HCT116 (cell line): ENCODE measurements at regions not wholly inside any gene's neighbourhood (a gene's known extent, or its start where the extent isn't known, plus 50 kb on each side); places are given as distances from the start of the nearest gene placed in this dataset.

Source experiments
- ATAC-seq: fragments of 200-7000 bp; cut with Tn5 transposase; 2 replicates; pipeline ENCODE4 v1.9.1; 2020; ENCODE audit warnings: mild to moderate bottlenecking, moderate library complexity
- BruUV-seq: library from RNA; stranded (reverse); fragments of 400-500 nt; replicated peaks from 2 replicates; lab custom pipeline; 2021; lab: Mats Ljungman, UMichigan
- CTCF ChIA-PET: fragments of 300-600 bp; sonication (Branson Sonifier 250); formaldehyde crosslinking; loops from one replicate; lab custom pipeline; 2021; ENCODE audit warnings: antibody characterized with exemption; lab: Charles Lee
- POLR2A ChIA-PET: fragments of 300-600, 350-600 bp; sonication (Branson Sonifier 250); formaldehyde crosslinking; loops from one replicate; lab custom pipeline; 2021; ENCODE audit warnings: antibody characterized with exemption; lab: Charles Lee
- RAD21 ChIA-PET, 2 experiments: fragments of 300-600 bp; sonication (Branson Sonifier 250); formaldehyde crosslinking; loops; one replicate each; lab custom pipeline; 2023; ENCODE audit warnings: low total read pairs in 2 of 2; ENCODE audit not compliant: uncharacterized antibody in 2 of 2, unreplicated experiment in 2 of 2, low non-redundant PET in 1 of 2; lab: Charles Lee
- DNase-seq: peaks from one replicate; pipeline ENCODE4 v3.0.0-alpha.2; 2010; ENCODE audit warnings: low read depth, low spot score
- H2AFZ ChIP-seq: fragments of 200-600 bp; shearing (Covaris generic), sonication (generic); 2 replicates; pipeline ENCODE4 v1.6.1; 2017; ENCODE audit warnings: low read depth, mixed run types, mixed read lengths, antibody characterized with exemption, low read length; ENCODE audit not compliant: poor library complexity, severe bottlenecking
- H3K27ac ChIP-seq: 2 replicates; pipeline ENCODE4 v1.5.1; 2012; ENCODE audit warnings: low read depth, low read length
- H3K27me3 ChIP-seq: fragments of 200-600 bp; sonication (generic); 2 replicates; pipeline ENCODE4 v1.6.1; 2016; ENCODE audit warnings: mixed run types, low read length, mixed read lengths; ENCODE audit not compliant: insufficient read depth
- H3K36me3 ChIP-seq, 2 experiments: fragments of 200-500 bp in 1 of 2; fragments of 200-600 bp in 1 of 2; sonication (Bioruptor generic) in 1 of 2; sonication (generic) in 1 of 2; 2 replicates each; pipeline versions ENCODE4 v1.5.1 to v1.6.1; 2014 to 2016; ENCODE audit warnings: low read length in 2 of 2, inconsistent platforms in 1 of 2, mixed read lengths in 1 of 2, mixed run types in 1 of 2; ENCODE audit not compliant: insufficient read depth in 2 of 2, control insufficient read depth in 1 of 2
- H3K4me1 ChIP-seq, 2 experiments: fragments of 200-600 bp in 1 of 2; sonication (generic) in 1 of 2; 2 replicates each; pipeline versions ENCODE4 v1.5.1 to v1.6.1; 2012 to 2017; ENCODE audit warnings: low read length in 2 of 2, inconsistent platforms in 1 of 2, mild to moderate bottlenecking in 1 of 2, mixed read lengths in 1 of 2, mixed run types in 1 of 2, moderate library complexity in 1 of 2; ENCODE audit not compliant: insufficient read depth in 2 of 2, control insufficient read depth in 1 of 2
- H3K4me2 ChIP-seq: fragments of 200-600 bp; sonication (generic); 2 replicates; pipeline ENCODE4 v1.6.1; 2017; ENCODE audit warnings: mixed run types, low read length, mixed read lengths
- H3K4me3 ChIP-seq, 2 experiments: fragments of 200-600 bp in 1 of 2; sonication (generic) in 1 of 2; replicated peaks in 1 of 2; 2 replicates each; pipeline ENCODE4 v1.5.1; 2011 to 2016; ENCODE audit warnings: low read length in 2 of 2, control low read depth in 1 of 2, low read depth in 1 of 2, mild to moderate bottlenecking in 1 of 2, mixed read lengths in 1 of 2, mixed run types in 1 of 2
- H3K79me2 ChIP-seq: fragments of 200-600 bp; sonication (generic); 2 replicates; pipeline ENCODE4 v1.6.1; 2017; ENCODE audit warnings: mild to moderate bottlenecking, mixed run types, low read length, moderate library complexity, mixed read lengths; ENCODE audit not compliant: insufficient read depth
- H3K9ac ChIP-seq: fragments of 200-600 bp; sonication (generic); 2 replicates; pipeline ENCODE4 v1.6.1; 2016; ENCODE audit warnings: low read length, mixed read lengths
- H3K9me2 ChIP-seq: fragments of 200-600 bp; sonication (generic), shearing (Covaris generic); 2 replicates; pipeline ENCODE4 v1.6.1; 2017; ENCODE audit warnings: mixed run types, mild to moderate bottlenecking, moderate library complexity; ENCODE audit not compliant: insufficient read depth
- H3K9me3 ChIP-seq, 2 experiments: fragments of 200-500 bp in 1 of 2; fragments of 200-600 bp in 1 of 2; sonication (Bioruptor generic) in 1 of 2; sonication (generic) in 1 of 2; 2 replicates each; pipeline ENCODE4 v1.6.1; 2014 to 2017; ENCODE audit warnings: low read length in 2 of 2, mixed read lengths in 2 of 2, inconsistent platforms in 1 of 2, low read depth in 1 of 2, mild to moderate bottlenecking in 1 of 2, mixed run types in 1 of 2, moderate library complexity in 1 of 2; ENCODE audit not compliant: control insufficient read depth in 1 of 2, insufficient read depth in 1 of 2
- H4K20me1 ChIP-seq: fragments of 200-600 bp; sonication (generic), shearing (Covaris generic); 2 replicates; pipeline ENCODE4 v1.6.1; 2017; ENCODE audit warnings: mixed run types, mild to moderate bottlenecking, moderate library complexity; ENCODE audit not compliant: insufficient read depth
- ATF3 ChIP-seq: IDR thresholded peaks from 2 replicates; pipeline ENCODE4 v1.6.1; 2012
- CBX3 ChIP-seq: IDR thresholded peaks from 2 replicates; pipeline ENCODE4 v1.6.1; 2012; ENCODE audit warnings: low read depth
- CEBPB ChIP-seq: IDR thresholded peaks from 2 replicates; pipeline ENCODE4 v1.6.1; 2012; ENCODE audit warnings: low read depth
- EGR1 ChIP-seq: IDR thresholded peaks from 2 replicates; pipeline ENCODE4 v1.6.1; 2012; ENCODE audit warnings: low read depth
- ELF1 ChIP-seq: IDR thresholded peaks from 2 replicates; pipeline ENCODE4 v1.6.1; 2012; ENCODE audit warnings: low read depth, borderline replicate concordance
- FOSL1 ChIP-seq: IDR thresholded peaks from 2 replicates; pipeline ENCODE4 v1.6.1; 2012; ENCODE audit warnings: low read depth
- POLR2A ChIP-seq: IDR thresholded peaks from 2 replicates; pipeline ENCODE4 v1.7.0; 2011; ENCODE audit warnings: borderline replicate concordance; ENCODE audit not compliant: insufficient read depth, insufficient read length; ENCODE audit errors: extremely low read depth
- POLR2AphosphoS5 ChIP-seq: IDR thresholded peaks from 2 replicates; pipeline ENCODE4 v1.6.1; 2011; ENCODE audit warnings: mild to moderate bottlenecking, low read depth, low read length, moderate library complexity
- RAD21 ChIP-seq: IDR thresholded peaks from 2 replicates; pipeline ENCODE4 v1.6.1; 2012; ENCODE audit warnings: low read depth, mild to moderate bottlenecking
- SIN3A ChIP-seq: IDR thresholded peaks from 2 replicates; pipeline ENCODE4 v1.6.1; 2012; ENCODE audit warnings: low read depth
- SP1 ChIP-seq: IDR thresholded peaks from 2 replicates; pipeline ENCODE4 v1.6.1; 2012; ENCODE audit warnings: low read depth
- YY1 ChIP-seq: IDR thresholded peaks from 2 replicates; pipeline ENCODE4 v1.6.1; 2011; ENCODE audit warnings: low read length, low read depth, moderate library complexity, mild to moderate bottlenecking; ENCODE audit not compliant: insufficient replicate concordance; ENCODE audit errors: extremely low read depth
- ZBTB33 ChIP-seq: IDR thresholded peaks from 2 replicates; pipeline ENCODE4 v1.6.1; 2011; ENCODE audit warnings: mild to moderate bottlenecking, low read length, moderate library complexity; ENCODE audit not compliant: insufficient replicate concordance; ENCODE audit errors: extremely low read depth
- ZFX ChIP-seq: fragments of 450-650 bp; IDR thresholded peaks from 2 replicates; pipeline ENCODE4 v1.6.1; 2017
- ZNF274 ChIP-seq: fragments of 200-500 bp; sonication (Bioruptor generic); IDR thresholded peaks from 2 replicates; pipeline ENCODE4 v1.6.1; 2014; ENCODE audit warnings: mild to moderate bottlenecking, low read depth, low read length, inconsistent platforms
- intact Hi-C: fragments of 100-400 bp; cut with micrococcal nuclease; formaldehyde crosslinking; loops from 2 replicates; pipeline ENCODE4 v1.10.0; 2022

GRCh38 chr5:159564031-159564430 lies 233.7 kb upstream of the IL12B start:
- no TSS peak for BruUV-seq
- ChIA-PET CTCF (no interaction called here), RAD21 (no interaction called here), POLR2A (no interaction called here)
- no peak overlapping the region for H3K27ac ChIP-seq
- no peaks in the 10 kb centered on the region; the same call in 1 of the 2 replicates for H3K27me3 ChIP-seq
- no peak for TF ChIP-seq ATF3
- TF ChIP-seq RAD21 = no peak
- TF ChIP-seq SP1 = no peak
- TF ChIP-seq SIN3A = no peak
- no peak for TF ChIP-seq ELF1
- TF ChIP-seq CBX3 = no peak
- TF ChIP-seq EGR1 = no peak
- TF ChIP-seq YY1 = no peak
- no peak for TF ChIP-seq FOSL1
- no peaks in the 10 kb centered on the region for H4K20me1 ChIP-seq
- no peaks in the 10 kb centered on the region for H3K9me2 ChIP-seq
- no peaks in the 10 kb centered on the region for H3K9me3 ChIP-seq
- H3K9ac ChIP-seq = no peak overlapping the region
- H3K36me3 ChIP-seq = no peaks in the 10 kb centered on the region
- H3K4me1 ChIP-seq = no peaks in the 10 kb centered on the region
- no peak overlapping the region for H3K4me2 ChIP-seq
- H3K4me3 ChIP-seq = no peak overlapping the region
- no peaks in the 10 kb centered on the region for H3K79me2 ChIP-seq
- DNase-seq (no peak), ATAC-seq (no peak)
- intact Hi-C loops = no loop called here
- no peak overlapping the region for H2AFZ ChIP-seq

- Histone ChIP-seq H3K4me2 (no peak overlapping the region), H3K27ac (no peak overlapping the region), H2AFZ (no peak overlapping the region), H3K4me3 (no peak overlapping the region), H4K20me1 (no peaks in the 10 kb centered on the region), H3K9me2 (no peaks in the 10 kb centered on the region), H3K9me3 (no peaks in the 10 kb centered on the region), H3K9ac (no peak overlapping the region), H3K79me2 (no peaks in the 10 kb centered on the region), H3K36me3 (no peaks in the 10 kb centered on the region), H3K27me3 (no peaks in the 10 kb centered on the region), H3K4me1 (peaks cover 4 to 5% of the 10 kb centered on the region in 2 experiments; a peak in 3 of 4 replicates)
- BruUV-seq = no TSS peak
- TF ChIP-seq ATF3 = no peak
- TF ChIP-seq POLR2AphosphoS5 = no peak
- no peak for TF ChIP-seq CBX3
- no peak for TF ChIP-seq CEBPB
- no peak for TF ChIP-seq FOSL1
- TF ChIP-seq YY1 = no peak
- no peak for TF ChIP-seq ZFX
- no peak for TF ChIP-seq SP1
- no peak for TF ChIP-seq ZBTB33
- TF ChIP-seq SIN3A = no peak
- TF ChIP-seq ZNF274 = no peak
- no peak for TF ChIP-seq POLR2A
- CTCF ChIA-PET = no interaction called here
- POLR2A ChIA-PET = no interaction called here
- ATAC-seq = no peak
- RAD21 ChIA-PET = no interaction called here
- intact Hi-C loops = no loop called here
- no peak for DNase-seq
Measured at GRCh38 chr5:159566832-159567231, 236.5 kb upstream of the IL12B start.
